HL-60 (cell line): ENCODE measurements at regions not wholly inside any gene's neighbourhood (a gene's known extent, or its start where the extent isn't known, plus 50 kb on each side); places are given as distances from the start of the nearest gene placed in this dataset.

Experiments used
- DNase-seq, 2 experiments: peaks; one replicate each; pipeline ENCODE4 v3.0.0-alpha.2; 2010 to 2020; ENCODE audit warnings: low read depth in 1 of 2, low spot score in 1 of 2
- H3K27ac ChIP-seq: fragments of 250-450 bp; sonication (Bioruptor Pico); replicated peaks from 2 replicates; pipeline ENCODE4 v1.5.1; 2020; ENCODE audit warnings: mild to moderate bottlenecking, moderate library complexity
- H3K27me3 ChIP-seq: fragments of 250-450 bp; sonication (Bioruptor Pico); 2 replicates; pipeline ENCODE4 v1.5.1; 2021; ENCODE audit warnings: mild to moderate bottlenecking, moderate library complexity; ENCODE audit not compliant: insufficient read depth, poor library complexity, severe bottlenecking
- H3K4me3 ChIP-seq: replicated peaks from 2 replicates; pipeline ENCODE4 v1.5.1; 2011; ENCODE audit warnings: mild to moderate bottlenecking, control low read depth, low read length; ENCODE audit not compliant: insufficient read depth
- CTCF ChIP-seq: IDR thresholded peaks from one replicate; pipeline ENCODE4 v1.5.1; 2011; ENCODE audit warnings: low read length, control low read depth, inconsistent platforms; ENCODE audit not compliant: insufficient read depth
- GABPA ChIP-seq: IDR thresholded peaks from 2 replicates; pipeline ENCODE4 v1.6.1; 2012; ENCODE audit warnings: low read depth
- POLR2AphosphoS5 ChIP-seq: IDR thresholded peaks from 2 replicates; pipeline ENCODE4 v1.6.1; 2012; ENCODE audit warnings: low read depth
- REST ChIP-seq: IDR thresholded peaks from 2 replicates; pipeline ENCODE4 v1.6.1; 2012; ENCODE audit warnings: low read depth; ENCODE audit not compliant: insufficient replicate concordance
- SPI1 ChIP-seq: IDR thresholded peaks from 2 replicates; pipeline ENCODE4 v1.6.1; 2012; ENCODE audit warnings: low read depth, mild to moderate bottlenecking, borderline replicate concordance

- Histone ChIP-seq H3K27ac (no peak overlapping the region), H3K27me3 (no peaks in the 10 kb centered on the region), H3K4me3 (no peak overlapping the region)
- no peak for DNase-seq
- TF ChIP-seq GABPA (no peak), CTCF (no peak), SPI1 (no peak), POLR2AphosphoS5 (no peak), REST (no peak)
These were observed 65.1 kb upstream of the TOX3 start for GRCh38 chr16:52611817-52612673.

- no peak for TF ChIP-seq CTCF
- no peak for TF ChIP-seq POLR2AphosphoS5
- TF ChIP-seq SPI1: no peak
- TF ChIP-seq GABPA: no peak
- TF ChIP-seq REST: no peak
- Histone ChIP-seq H3K27ac (no peak overlapping the region), H3K4me3 (no peak overlapping the region), H3K27me3 (no peaks in the 10 kb centered on the region)
- DNase-seq: no peak
These were observed 56.1 kb upstream of the TOX3 start for GRCh38 chr16:52603015-52603414.

- no peak overlapping the region for H3K4me3 ChIP-seq
- no peak for DNase-seq
- H3K27ac ChIP-seq: no peak overlapping the region
- H3K27me3 ChIP-seq: no peaks in the 10 kb centered on the region
- TF ChIP-seq GABPA (no peak), REST (no peak), SPI1 (no peak), CTCF (no peak), POLR2AphosphoS5 (no peak)
These were observed 51.0 kb upstream of the TOX3 start for GRCh38 chr16:52597772-52598483.
